Activated CD4-positive, alpha-beta T cell treated with anti-CD3 and anti-CD28 coated beads, Interleukin-2, amount 50 U/mL, for 24 hours (primary cell): ENCODE measurements at regions not wholly inside any gene's neighbourhood (a gene's known extent, or its start where the extent isn't known, plus 50 kb on each side); places are given as distances from the start of the nearest gene placed in this dataset.

ENCODE experiments used
- DNase-seq, 2 donors: peaks; one replicate each; pipeline ENCODE4 v3.0.0-alpha.2; 2020; ENCODE audit warnings: low read depth in 1 of 2, low spot score in 1 of 2

DNA sequence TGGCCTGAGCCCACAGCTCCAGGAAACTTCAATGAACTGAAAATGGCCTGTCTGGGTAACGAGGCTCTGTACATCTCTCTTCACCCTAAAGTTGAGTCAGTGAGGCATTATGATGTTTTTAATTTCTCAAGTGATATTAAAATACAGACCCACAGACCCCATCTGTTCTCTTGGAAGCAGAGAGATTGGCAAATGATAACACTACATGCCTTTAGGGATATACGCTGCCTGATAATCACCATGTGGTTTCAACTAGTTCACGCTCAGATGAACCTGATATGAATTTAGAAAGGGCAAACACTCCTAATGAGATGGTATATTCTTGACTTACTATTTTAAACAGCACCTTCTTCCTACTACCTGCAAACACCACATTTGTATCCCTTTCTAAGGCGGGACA, 127.5 kb downstream of the RFC3 start:
- no peak for DNase-seq

DNA sequence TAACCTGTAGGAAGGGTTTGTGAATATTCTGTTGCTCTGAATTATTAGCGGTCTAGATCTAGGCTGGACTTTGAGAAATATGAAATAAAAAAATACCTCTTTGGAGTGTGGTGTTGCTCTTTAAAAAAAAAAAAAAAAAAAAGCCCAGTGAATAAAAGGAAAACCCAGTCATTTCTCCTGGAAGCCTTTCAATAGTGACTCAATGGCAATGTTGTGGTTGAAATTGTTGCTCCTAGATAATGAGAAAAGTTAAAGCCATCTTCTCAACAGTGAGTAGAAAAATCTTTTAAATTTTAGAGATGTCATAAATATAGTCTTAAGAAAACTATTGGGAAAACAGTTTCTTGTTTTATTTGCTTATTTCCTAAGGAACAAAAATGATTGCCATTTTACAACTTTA, 135.3 kb downstream of the RFC3 start:
- no peak for DNase-seq

- DNase-seq, result no peak
Measured at GRCh38 chr13:33953781-33954180, 135.8 kb downstream of the RFC3 start.

DNA sequence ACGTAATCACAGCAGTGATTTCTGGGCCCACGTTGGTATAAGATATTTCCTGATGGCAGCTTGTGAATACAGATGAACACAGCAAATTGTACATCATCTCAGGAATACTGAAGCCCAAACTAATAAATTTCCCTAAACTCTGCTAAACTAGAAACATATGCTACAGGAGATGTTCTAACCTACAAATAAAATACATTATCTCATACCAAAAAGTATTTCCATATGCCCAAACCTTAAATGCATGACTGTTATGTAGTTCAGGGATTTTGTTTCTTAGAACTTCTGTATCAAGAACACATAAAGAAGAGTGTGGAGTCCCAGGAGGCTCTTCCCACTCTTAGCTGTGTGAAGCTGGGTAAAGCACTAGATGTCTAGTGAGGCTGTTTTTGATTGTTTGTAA, 138.4 kb downstream of the RFC3 start:
- no peak for DNase-seq

DNA sequence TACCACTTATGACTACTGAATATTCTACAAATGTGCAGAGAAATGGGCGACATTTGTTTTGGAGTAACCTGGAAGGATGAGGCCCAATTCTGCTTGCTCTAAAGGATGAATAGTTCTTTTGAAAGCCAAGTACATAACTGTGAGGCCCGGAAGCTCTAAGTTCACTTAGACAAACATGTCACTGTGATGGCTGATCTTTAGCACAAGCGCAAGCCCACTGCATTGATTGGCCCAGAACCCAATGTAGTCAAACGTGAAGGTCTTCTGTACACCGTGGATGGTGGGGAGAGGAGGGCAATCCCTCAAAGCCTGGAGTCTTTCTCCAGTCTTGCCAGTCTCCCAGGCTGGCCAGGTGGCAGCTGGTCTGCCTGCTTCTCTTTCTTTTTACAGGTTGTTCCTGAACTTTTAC, 139.6 kb downstream of the RFC3 start:
- no peak for DNase-seq

- DNase-seq, result no peak
Measured at GRCh38 chr13:33958964-33959363, 141.0 kb downstream of the RFC3 start.

DNA sequence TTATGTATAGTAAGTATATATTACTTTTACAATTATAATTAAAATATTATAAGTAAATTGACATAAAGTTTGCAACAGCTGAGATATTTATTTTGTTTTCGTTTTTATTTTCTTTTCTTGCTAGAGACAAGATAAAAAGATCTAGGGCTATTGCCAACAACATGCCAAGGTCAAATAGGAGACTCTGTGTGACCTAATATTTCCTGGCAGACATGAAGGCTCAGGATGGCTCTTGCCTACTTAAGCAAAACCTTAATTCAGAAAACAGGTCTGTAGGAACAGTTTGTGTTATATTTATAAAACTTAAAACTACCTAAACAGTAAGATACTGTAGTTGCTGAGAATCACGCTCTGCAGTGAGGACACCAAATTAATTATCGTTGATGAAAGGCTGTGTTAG, 145.2 kb downstream of the RFC3 start:
- no peak for DNase-seq

GRCh38 chr13:33963895-33964294, 145.9 kb downstream of the RFC3 start:
- no peak for DNase-seq

GRCh38 chr13:33968520-33969507, 150.9 kb downstream of the RFC3 start:
- DNase-seq, result no peak

DNA sequence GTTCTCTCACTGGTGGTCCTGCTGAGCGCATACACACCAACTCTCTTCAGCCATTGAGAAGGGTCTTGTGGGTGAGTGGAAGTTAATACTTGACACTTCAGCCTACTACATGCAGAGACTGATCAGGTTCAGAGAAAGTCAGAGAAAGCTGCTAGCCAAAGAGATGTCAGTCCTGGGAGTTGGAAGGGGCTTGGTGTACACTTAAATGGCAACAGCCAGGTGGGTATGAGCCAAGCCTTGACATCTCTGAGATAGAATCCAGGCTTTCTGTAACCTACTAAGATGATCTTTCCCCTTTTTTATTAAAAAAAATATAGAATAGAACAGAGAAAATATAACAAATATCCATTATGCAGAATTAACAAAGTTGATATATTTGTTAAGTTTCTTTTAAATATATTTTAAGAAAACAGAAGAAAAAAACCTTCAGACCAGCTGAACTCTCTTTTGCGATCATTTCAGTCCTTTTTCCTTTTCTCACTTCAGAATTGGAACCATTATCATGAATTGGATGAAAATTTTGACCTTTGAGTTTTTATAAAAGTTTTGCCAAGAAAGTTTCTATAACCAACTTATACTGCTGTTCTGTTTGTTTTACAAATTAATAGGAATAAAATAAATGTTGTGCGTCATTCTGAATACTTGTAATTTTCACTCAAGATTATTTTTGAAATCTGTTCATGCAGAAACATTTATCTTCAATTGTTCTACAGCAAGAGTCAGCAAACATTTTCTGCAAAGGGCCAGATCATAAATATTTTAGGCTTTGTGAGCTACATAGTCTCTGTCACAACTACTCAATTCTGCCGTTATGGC, 153.0 kb downstream of the RFC3 start:
- no peak for DNase-seq

DNA sequence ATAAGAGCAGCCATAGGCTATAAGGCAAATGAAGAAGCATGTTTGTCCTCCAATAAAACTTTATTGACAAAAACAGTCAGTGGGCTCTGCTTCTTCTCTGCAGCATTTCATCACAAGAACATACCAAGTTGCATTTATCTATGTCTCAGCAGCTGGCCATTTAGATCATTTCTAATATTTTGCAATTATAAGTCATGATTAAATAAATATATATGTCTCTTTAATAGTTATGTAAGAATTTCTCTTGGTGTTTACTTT, 153.5 kb downstream of the RFC3 start:
- no peak for DNase-seq

DNA sequence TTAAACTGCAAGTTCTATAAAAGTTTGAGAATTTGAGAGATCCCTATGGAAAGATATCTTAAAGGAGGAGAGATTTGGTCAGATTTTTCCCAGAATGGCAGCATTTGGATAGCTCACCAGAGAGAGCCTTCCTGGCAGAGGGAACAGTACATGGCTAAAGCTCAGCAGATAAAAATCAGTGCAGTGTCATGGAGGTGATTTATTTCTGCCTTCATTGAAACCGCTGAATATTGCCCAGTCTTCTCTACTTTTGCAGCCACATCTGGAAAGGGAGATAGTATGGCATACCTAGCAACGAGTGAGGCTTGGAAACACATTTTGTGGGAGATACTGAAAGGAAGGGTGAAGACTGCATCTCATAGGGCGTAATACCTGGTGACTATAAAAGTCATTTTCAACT, 155.2 kb downstream of the RFC3 start:
- no peak for DNase-seq

DNA sequence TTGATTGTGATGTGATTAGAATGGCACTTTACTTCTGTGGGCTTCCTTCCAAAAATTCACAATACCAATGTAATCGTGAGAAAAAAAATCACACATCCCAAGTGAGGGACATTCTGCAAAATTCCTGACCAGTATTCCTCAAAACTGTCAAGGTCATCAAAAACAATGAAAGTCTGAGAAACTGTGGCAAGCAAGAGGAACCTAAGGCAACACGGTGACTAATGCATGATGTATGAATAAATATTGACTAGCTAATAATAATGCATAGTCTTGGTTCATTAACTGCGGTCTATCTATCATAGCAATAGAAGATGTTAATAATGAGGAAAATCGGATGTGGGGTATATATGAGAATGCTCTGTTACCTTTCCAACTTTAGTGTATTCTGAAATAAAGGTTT, 159.0 kb downstream of the RFC3 start:
- DNase-seq, result no peak

- DNase-seq, result no peak
Measured at GRCh38 chr13:33978653-33979052, 160.7 kb downstream of the RFC3 start.

- no peak for DNase-seq
Measured at GRCh38 chr13:33992881-33993336, 175.0 kb downstream of the RFC3 start.

- no peak for DNase-seq
Measured at GRCh38 chr13:33994198-33994597, 176.2 kb downstream of the RFC3 start.

DNA sequence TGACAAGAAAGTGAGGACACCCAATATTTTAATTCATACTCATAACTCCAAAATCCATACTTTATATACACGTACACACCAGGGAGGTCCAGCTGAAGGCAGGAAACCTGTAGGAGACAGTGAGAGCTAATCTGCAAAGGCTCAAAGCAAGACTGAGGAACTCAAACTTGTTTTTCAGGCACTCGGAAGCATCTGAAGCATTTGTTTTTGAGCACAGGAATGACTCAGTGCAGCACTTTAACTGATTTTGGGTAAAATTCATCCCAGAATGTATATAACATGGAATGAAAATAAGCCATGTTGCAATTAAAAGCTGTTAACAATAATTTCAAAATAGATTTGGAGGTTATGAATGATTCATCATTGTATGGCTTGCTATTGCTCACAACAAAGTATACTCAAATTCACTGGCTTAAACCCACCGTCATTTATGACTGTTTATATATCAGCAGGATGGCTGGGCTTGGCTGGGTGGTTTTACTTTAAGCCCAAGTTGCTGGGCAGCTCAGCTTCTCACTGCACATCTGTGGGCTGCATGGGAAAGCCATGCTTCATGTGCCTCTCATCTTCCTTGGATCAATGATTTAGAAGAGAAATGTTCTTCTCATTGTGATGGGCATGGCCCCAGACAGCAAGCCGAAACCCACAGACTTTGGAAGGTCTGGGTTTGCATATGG, 177.0 kb downstream of the RFC3 start:
- no peak for DNase-seq

DNA sequence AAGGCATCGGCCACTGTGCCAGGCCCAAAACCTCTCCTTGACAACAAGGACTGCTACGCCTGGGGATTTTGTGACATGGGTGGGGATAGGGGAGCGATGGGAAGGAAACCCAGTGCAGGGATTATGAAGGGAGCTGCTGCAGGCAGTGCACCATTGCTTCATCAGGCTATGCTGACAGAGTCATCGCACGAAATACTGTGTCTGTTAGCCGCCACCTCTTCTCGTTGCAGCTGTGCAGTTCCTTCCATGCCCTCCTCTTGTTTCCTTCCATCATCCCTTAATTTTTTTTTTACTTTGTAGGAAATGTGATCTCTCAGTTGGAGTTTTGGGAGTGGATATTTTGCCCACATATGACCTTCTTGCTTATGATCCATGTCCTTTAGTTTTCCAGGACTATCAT, 178.7 kb downstream of the RFC3 start:
- DNase-seq, result no peak

GRCh38 chr13:33997574-33997973, 179.6 kb downstream of the RFC3 start:
- DNase-seq, result no peak

DNA sequence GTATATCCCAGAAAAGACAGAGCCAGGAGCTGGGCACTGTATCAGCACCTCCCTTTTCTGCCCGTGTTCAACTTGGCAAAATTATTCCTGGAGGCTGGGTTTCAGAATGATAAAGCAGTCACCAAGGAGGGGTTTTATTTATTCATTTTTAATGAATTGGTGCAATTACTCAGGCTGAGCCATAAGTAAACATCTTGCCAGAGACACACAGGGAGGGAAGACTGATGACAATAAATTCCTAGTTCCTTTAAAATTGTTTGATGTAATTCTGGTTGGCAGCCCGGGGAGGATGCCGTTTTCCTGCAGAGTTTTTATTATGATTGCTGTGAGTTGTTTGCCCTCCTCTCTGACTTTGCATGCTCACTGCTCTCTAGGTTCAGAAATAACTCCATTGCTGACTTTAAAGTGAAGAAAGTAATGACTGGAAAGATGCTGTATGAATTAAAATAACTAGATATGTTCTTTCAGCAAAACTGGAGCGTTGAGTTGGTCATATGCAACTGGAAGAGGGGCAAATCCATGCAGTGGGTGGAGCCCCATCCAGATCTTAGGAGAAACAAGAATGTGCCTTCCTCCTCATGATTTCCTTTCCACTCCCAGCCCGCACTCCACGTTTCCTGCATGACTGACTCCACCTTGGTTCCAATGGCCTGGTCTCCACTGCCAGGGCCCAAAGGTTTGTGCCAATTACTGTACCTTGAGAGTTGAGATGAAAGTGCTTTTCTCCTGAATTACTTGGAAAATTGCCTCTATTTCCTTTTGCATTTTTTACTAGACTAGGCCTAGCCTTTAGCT, 182.1 kb downstream of the RFC3 start:
- DNase-seq, result no peak

GRCh38 chr13:34000955-34001354, 183.0 kb downstream of the RFC3 start:
- DNase-seq, result no peak
